ENCODE measurements at regions not wholly inside any gene's neighbourhood (a gene's known extent, or its start where the extent isn't known, plus 50 kb on each side); places are given as distances from the start of the nearest gene placed in this dataset.
"Not testable (repeated sequence)": the region's sequence is repeated elsewhere in the genome, so short reads cannot be mapped to it uniquely, and the experiment has no call there.

- not testable (repeated sequence) for TF ChIP-seq POLR2AphosphoS5, CTCF, POLR2A (IDR thresholded peaks at IDR 0.05)
Observed at GRCh38 chr16:87038528-87038927, 278.7 kb downstream of the C16orf95 start.
